ENCODE measurements at regions not wholly inside any gene's neighbourhood (a gene's known extent, or its start where the extent isn't known, plus 50 kb on each side); places are given as distances from the start of the nearest gene placed in this dataset.

- TF ChIP-seq CTCF (tag by site-specific recombination; IDR thresholded peaks at IDR 0.05) (no peak), ZNF366 (tag by site-specific recombination; conservative IDR thresholded peaks at IDR 0.05) (no peak), ZBTB8A (tag by site-specific recombination; IDR thresholded peaks at IDR 0.05) (no peak), ZNF155 (tag by site-specific recombination; IDR thresholded peaks at IDR 0.05) (no peak), ZNF513 (tag by site-specific recombination; IDR thresholded peaks at IDR 0.05) (no peak), ZNF184 (tag by site-specific recombination; IDR thresholded peaks at IDR 0.05) (no peak), ZNF660 (tag by site-specific recombination; IDR thresholded peaks at IDR 0.05) (no peak), ZNF23 (tag by site-specific recombination; IDR thresholded peaks at IDR 0.05; ENCODE audit: borderline replicate concordance) (no peak), GLI2 (tag by site-specific recombination; IDR thresholded peaks at IDR 0.05; ENCODE audit: borderline replicate concordance, low read depth) (no peak)
These were observed 249.5 kb upstream of the SORCS1 start for GRCh38 chr10:107413971-107414370.
